DMS153 treated with DMSO at 0.1 percent for 48 hours (cell line): ENCODE measurements at regions not wholly inside any gene's neighbourhood (a gene's known extent, or its start where the extent isn't known, plus 50 kb on each side); places are given as distances from the start of the nearest gene placed in this dataset.

Experiments used
- DNase-seq: peaks from one replicate; lab custom pipeline; 2025; ENCODE audit not compliant: unreplicated experiment; lab: John Stamatoyannopoulos, UW

DNA sequence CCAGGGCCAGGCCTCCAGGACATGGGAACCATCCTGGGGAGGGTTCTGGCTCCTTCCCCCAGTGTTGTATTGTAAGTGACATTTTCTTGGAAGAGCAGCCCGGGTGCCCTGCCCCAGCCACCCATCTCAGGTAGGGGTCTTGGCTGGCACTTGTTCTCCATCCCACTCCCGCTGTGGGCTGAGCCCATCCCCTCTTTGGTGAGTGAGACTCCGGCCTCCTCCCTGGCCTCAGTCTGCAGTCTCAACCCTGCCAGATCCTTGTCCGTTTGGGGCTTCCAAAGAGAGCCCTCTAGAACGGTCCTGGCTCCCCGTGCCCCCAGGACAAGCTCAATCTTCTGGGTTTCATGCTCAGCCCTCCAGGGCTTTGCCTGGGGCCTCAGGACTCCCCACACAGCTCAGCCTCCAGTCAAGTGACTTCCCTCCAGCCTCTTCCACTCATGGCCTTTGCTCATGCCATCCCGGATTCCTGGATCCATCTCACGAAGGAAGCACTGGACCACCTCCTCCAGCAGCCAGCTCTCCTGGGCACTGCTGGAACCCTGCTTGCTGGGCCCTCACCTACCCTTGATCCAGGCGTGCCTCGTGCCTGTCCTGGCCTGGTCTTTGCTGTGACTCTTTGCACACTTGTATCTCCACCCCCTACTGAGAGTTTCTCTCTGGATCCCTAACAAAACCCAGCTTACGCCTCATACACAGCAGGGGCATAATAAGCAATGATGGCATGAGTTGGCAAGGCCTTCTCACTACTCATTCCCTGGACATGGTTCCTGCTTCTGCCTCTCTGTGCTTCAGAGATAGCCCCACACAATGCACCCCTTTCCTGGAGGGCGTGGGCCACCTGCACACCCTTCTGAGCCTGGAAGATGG lies 297.4 kb upstream of the RTL1 start:
- no peak for DNase-seq

- no peak for DNase-seq
Measured at GRCh38 chr14:101201535-101202151, 298.1 kb upstream of the RTL1 start.

- no peak for DNase-seq
Measured at GRCh38 chr14:101202627-101203404, 299.3 kb upstream of the RTL1 start.

DNA sequence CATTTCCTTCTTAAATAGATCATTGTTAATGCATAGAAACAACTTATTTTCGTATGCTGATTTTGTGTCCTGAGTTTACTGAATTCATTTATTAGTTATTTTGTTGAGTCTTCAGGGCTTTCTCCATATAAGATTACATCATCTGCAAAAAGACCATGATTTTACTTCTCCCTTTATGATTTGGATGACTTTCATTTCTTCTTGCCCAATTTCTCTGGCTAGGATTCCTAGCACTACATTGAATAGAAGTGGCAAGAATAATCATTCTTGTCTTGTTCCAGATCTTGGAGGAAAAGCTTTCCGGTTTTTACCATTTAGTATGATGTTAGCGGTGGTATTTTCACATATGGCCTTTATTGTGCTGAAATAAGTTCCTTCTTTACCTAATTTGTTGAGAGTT lies 303.0 kb upstream of the RTL1 start:
- DNase-seq: no peak

- DNase-seq: no peak
Measured at GRCh38 chr14:101207041-101207440, 303.5 kb upstream of the RTL1 start.

DNA sequence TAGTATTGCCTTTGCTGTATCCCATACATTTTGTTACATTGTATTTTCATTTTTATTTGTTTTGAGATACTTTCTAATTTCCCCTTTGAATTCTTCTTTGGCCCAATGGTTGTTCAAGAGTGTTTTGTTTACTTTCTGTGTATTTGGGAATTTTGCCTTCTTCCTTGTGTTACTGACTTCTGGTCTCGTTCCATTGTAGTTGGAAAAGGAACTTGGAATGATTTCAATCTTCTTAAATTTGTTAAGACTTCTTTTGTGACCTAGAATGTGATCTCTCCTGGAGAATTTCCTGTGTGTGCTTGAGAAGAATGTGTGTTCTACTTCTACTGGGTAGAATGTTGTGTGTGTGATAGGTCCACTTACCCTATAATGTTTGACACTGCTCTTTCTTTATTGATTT lies 304.4 kb upstream of the RTL1 start:
- no peak for DNase-seq

DNA sequence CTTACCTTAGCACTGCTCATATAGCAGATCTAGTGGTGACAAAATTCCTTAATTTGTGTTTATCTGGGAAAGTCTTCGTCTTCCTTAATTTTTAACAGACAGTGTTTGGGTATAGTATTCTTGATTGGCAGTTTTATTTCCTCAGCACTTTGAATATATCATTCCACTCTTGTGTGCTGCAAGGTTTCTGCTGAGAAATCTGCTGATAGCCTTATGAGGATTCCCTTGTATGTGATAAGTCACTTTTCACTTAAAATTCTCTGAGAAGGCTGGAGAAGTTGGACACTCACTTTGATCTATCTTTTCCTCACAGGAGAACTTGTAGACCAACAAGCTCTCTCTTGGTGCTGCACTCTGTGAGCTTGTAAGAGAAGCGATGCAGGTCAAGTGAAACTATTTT lies 306.1 kb upstream of the RTL1 start:
- DNase-seq: no peak

GRCh38 chr14:101215266-101215665 lies 311.7 kb upstream of the RTL1 start:
- no peak for DNase-seq

- DNase-seq: no peak
Measured at GRCh38 chr14:101215927-101216326, 312.4 kb upstream of the RTL1 start.

DNA sequence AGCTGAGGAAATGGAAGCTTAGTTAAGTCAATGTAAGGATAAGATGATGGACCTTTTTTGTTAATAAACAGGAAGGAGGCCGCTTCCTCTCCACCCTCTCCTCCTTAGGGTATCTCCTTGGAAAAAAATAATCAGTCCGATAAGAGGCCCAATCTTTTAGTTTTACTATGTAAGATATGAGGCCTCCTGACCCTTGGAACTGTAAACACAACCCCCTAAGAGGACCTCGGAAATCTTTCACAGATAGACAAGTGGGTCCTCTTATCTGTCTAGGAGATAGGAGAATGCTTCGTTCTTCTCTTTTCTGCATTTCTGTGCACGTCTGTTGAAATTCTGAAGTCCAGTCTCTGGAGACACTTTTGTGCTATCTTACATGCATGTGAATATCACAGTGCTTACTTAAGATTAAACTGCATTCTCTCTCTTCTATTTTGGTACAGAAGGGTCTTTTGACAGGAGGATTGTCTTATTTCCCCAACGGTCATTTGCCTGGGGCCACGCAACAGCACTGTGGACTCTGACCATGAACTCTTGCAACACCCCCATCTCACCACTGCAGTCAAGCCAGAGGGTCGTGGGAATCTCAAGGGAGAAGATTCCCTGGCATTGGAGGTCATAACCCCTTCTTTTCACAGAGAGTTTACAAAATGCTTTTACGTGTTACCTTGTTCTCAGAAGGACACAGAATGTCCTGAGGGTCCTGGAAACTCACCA lies 313.0 kb upstream of the RTL1 start:
- DNase-seq: no peak

GRCh38 chr14:101217080-101217463 lies 313.6 kb upstream of the RTL1 start:
- no peak for DNase-seq

DNA sequence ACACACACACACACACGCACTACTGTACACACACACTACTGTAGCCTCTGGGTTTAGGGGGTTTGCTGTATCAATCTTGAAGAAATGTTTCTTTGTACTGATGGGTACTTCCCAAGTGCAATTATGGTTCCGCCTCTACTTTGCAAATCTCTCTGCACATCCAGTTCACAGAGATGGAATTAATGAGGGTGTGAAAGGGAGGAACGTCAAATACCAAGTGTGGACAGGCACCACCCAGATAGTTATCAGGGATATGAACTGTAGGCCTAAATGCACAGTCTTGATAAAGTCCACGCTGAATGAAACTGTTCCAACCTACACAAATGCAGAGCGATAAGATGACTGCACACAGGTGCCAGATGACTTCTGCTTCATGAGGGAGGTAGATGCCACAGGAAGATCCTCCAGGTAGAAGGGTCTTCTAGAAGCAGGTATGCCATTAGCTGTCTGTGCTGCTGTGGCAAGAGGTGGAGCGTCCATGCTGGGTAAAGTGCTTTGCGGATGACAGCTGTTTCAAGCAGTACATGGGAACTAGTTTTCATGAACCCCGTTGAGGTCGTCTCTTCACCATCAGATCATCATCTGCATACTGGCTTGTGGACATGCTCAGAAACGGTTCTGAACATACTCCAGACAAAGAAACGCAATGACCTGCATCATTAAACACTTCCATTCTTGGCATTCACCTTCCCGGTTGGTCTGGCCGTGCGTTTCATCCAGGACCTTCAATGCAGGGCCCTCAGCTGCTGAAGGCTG lies 314.3 kb upstream of the RTL1 start:
- DNase-seq: no peak

- DNase-seq: no peak
Measured at GRCh38 chr14:101219896-101220703, 316.6 kb upstream of the RTL1 start.

DNA sequence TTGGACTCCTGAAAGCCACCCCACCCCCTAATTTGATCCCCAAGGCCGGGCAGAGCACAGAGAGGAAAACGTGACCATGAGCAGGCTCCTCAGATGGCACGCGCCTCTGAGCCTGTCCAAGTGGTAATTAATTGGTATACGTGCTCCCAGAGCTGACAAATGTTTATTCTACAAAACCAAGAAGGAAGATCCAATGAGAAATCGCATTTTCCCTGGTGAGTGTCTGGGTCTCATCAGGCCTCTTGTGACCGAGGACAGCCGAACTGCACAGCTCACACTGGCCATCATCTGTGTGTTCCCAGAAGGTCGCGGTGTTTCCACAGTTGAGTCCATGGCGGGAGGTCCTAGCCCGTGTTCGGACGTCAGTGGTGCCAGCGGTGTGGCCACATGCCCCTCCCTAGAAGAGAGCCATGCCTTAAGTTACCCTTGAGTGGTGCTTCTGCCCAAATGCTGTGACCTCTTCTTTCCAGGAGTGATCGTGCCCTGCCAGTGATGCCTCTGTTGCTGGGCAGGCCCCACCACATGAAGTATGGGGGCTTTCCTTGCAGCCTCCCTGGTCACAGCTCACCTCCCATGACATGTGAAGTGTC lies 317.5 kb upstream of the RTL1 start:
- no peak for DNase-seq

- no peak for DNase-seq
Measured at GRCh38 chr14:101221549-101222160, 318.1 kb upstream of the RTL1 start.

- no peak for DNase-seq
Measured at GRCh38 chr14:101222362-101223070, 319.0 kb upstream of the RTL1 start.

GRCh38 chr14:101223127-101223526 lies 319.6 kb upstream of the RTL1 start:
- no peak for DNase-seq

- DNase-seq: no peak
Measured at GRCh38 chr14:101223561-101224162, 320.1 kb upstream of the RTL1 start.
